ENCODE measurements at regions not wholly inside any gene's neighbourhood (a gene's known extent, or its start where the extent isn't known, plus 50 kb on each side); places are given as distances from the start of the nearest gene placed in this dataset.

DNA sequence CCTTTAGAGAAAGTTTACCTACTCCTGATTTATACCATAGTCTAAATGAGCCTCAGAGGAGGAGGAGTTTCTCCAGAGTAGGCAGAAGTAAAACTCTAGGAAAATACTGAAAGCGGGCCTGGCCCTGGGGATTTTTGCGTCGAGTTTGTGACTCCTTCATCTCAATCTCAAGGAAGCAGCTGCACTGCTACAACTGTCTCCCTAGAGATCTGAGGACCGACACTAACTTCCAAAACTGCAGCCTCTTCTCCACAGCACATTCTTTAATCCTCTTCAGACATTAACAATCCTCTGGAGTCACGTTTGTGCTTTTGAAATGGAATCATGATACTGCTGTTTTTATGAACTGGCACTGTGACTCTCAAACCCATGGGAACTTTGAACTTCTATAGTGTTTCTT is 281.4 kb downstream of the KCNS3 start:
- TF ChIP-seq, protein P1, sequence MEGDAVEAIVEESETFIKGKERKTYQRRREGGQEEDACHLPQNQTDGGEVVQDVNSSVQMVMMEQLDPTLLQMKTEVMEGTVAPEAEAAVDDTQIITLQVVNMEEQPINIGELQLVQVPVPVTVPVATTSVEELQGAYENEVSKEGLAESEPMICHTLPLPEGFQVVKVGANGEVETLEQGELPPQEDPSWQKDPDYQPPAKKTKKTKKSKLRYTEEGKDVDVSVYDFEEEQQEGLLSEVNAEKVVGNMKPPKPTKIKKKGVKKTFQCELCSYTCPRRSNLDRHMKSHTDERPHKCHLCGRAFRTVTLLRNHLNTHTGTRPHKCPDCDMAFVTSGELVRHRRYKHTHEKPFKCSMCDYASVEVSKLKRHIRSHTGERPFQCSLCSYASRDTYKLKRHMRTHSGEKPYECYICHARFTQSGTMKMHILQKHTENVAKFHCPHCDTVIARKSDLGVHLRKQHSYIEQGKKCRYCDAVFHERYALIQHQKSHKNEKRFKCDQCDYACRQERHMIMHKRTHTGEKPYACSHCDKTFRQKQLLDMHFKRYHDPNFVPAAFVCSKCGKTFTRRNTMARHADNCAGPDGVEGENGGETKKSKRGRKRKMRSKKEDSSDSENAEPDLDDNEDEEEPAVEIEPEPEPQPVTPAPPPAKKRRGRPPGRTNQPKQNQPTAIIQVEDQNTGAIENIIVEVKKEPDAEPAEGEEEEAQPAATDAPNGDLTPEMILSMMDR (IDR thresholded peaks at IDR 0.05) = no peak
- TF ChIP-seq POLR2A (IDR thresholded peaks at IDR 0.05) = no peak
- TF ChIP-seq EP300 (IDR thresholded peaks at IDR 0.05) = no peak

Measured in ovary (tissue), 3 donors.